LNCAP (cell line): ENCODE measurements at regions not wholly inside any gene's neighbourhood (a gene's known extent, or its start where the extent isn't known, plus 50 kb on each side); places are given as distances from the start of the nearest gene placed in this dataset.

Experiments used
- TF ChIP-seq, protein P1 (sequence below): fragments of 450-650 bp; IDR thresholded peaks from 2 replicates; pipeline ENCODE4 v1.5.1; 2017; ENCODE audit warnings: mild to moderate bottlenecking

DNA sequence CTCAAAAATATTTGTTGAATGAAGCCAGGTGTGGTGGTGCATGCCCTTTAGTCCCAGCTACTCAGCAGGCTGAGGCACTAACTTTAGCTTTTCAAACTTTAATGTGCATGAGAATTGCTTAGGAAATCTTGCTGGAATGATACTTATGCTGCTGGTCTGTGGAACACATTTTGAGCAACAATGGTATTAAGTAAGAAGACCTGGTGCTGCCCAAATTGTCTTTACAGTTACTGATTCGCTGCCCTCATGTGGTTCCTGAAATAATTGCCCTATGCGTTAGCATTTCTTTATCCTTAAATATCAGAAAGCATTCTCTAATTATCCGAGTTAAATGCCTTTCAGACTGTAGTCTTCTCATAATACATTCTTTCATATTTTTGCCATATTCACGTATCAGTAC, 76.0 kb upstream of the SESTD1 start:
- TF ChIP-seq, protein P1, sequence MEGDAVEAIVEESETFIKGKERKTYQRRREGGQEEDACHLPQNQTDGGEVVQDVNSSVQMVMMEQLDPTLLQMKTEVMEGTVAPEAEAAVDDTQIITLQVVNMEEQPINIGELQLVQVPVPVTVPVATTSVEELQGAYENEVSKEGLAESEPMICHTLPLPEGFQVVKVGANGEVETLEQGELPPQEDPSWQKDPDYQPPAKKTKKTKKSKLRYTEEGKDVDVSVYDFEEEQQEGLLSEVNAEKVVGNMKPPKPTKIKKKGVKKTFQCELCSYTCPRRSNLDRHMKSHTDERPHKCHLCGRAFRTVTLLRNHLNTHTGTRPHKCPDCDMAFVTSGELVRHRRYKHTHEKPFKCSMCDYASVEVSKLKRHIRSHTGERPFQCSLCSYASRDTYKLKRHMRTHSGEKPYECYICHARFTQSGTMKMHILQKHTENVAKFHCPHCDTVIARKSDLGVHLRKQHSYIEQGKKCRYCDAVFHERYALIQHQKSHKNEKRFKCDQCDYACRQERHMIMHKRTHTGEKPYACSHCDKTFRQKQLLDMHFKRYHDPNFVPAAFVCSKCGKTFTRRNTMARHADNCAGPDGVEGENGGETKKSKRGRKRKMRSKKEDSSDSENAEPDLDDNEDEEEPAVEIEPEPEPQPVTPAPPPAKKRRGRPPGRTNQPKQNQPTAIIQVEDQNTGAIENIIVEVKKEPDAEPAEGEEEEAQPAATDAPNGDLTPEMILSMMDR = peak; percentile 43

DNA sequence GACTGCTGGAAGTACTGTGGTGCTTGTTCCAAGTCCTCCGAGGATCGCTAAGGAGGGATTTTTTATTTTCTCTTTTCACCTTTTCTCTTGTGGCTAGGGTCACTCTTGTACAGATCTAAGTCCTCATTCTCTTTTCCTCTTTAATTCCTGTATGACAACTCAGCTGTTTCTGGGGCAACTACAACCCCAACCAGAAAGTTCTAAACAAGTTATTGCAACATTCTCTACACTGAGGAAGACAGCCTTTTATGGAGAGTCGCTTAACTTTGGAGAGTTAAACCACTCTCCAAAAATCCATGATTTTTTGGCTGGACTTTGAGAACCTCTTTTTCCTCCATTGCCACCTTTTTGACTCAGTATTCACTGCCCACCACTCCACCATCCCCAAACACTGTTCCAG, 74.0 kb upstream of the SESTD1 start:
- TF ChIP-seq, protein P1 = no peak

DNA sequence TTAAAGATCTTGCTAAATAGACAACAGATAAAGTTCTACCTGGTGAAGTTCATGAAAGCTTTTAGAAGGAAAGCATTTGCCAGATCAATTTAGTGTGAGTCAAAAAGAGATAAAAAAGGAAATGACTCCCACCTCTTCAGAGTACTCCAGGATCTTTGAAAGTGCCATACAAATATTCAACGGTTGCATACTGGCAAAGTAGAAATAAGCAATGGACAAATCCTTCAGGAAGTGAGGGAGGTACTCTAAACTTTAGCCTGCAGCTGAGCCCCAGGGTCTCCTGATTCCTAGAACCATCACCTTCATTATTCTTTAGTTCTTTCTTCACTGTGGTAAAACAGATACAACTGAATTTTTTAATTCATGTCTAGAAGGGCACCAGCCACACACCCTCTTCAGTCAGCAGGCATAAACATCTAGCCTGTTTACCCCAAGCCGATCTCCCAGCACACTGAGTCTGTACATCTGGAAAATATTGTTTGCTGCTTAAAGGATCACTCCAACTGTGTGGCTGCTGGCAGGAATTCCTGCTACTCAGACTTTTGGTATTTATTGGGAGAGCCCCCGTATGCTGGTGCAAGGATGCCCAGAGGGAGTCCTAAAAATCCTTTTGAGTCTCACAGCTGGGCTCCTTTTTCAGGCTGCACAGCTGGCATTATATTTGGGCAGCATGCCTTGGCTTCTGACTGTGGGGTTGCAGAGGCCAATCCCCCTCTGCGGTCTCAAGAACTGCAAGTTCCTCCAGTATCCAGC, 72.3 kb upstream of the SESTD1 start:
- TF ChIP-seq, protein P1 = no peak

DNA sequence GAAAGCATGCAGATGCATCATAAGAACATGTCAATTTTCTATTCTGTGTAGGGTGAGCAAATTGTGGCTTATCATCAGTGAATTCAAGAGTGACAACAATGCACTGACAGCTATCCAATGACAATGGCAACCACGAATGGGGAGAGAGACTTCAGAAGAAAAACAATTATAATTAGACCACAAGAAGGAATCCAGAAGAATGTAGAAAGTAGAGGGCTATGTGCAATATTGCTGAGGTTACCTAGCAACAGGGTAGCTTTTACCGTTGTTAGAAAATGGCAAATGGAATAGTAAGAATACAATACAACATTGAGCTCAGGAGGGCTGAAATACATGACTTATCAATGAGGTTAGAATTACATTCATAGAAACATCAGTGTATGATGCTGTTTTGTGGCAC, 71.1 kb upstream of the SESTD1 start:
- TF ChIP-seq, protein P1 = no peak

DNA sequence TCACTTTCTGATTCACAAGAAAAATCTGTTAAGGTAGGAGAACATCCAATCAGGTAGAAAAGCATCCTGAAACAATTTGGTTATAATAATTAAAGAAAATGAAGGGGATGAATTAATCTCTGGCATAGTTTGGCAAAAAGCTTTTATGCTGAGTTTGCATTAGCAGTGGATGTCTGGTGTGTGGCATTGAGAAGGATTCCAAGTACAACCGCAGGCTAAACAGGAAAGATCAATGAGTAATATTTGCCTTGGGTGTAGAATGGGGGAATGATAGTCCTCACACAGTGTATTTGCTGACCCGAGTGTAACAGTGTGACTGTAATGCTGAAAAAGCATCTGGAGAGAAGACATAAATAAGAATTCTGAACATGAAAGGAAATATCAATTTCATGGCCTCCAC, 68.3 kb upstream of the SESTD1 start:
- TF ChIP-seq, protein P1 = no peak

DNA sequence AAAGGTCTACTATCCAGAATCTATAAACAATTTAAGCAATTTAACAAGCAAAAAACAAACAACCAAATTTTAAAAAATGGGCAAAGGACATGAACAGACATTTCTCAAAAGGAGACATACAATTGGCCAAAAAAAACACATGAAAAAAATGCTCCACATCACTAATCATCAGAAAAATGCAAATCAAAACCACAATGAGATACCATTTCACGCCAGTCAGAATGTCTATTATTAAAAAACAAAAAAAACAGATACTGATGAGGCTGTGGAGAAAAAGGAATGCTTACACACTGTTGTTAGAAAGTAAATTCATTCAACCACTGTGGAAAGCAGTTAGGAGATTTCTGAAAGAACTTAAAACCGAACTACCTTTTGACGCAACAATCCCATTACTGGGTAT, 66.4 kb upstream of the SESTD1 start:
- TF ChIP-seq, protein P1 = no peak

DNA sequence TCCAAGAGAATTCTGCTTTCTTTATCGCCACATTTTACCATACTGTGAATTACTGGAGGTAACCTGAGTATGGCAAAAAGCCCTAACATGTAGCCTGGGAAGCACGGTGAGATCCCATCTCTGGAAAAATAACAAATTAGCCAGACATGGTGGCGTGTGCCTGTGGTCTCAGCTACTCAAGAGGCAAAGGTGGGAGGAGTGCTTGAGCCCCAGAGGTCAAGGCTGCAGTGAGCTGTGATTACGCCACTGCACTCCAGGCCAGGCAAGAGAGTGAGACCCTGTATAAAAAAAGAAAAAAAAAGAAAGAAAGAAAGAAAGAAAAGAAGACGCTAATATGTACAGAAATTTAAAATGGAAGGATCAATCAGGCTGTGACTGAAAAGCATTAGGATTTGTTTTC, 57.7 kb upstream of the SESTD1 start:
- TF ChIP-seq, protein P1 = no peak
